PC-9 (cell line): ENCODE measurements at regions not wholly inside any gene's neighbourhood (a gene's known extent, or its start where the extent isn't known, plus 50 kb on each side); places are given as distances from the start of the nearest gene placed in this dataset.

Source experiments
- EZH2 ChIP-seq: fragments of 200-600 bp; sonication (generic); IDR thresholded peaks from 2 replicates; pipeline ENCODE4 v1.8.0; 2017; ENCODE audit warnings: antibody characterized with exemption, low read depth
- TF ChIP-seq, protein P1 (sequence below): fragments of 200-600 bp; sonication (generic); conservative IDR thresholded peaks from 2 replicates; pipeline ENCODE4 v1.6.1; 2017; ENCODE audit warnings: mixed run types, antibody characterized with exemption, mild to moderate bottlenecking, moderate library complexity

DNA sequence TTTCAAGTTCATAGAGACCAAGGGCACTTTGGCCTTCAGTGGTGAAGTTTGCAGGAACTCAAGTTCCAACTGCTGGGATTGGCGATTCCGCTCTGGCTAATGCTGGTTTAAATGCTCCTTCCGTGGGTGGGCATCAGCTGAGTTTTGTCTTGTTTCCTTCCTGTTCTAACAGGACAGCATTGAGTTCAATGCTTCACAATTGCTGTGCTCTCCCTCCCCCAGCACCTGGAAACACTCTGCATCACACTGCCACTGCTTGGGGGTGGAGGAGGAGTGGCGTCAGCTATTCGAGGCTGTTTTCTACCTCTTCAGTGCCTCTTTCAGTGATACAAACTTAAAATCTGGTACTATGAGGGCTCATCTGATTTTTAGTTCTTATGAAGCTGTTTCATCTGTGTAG, 634.9 kb downstream of the FSCB start:
- TF ChIP-seq, protein P1, sequence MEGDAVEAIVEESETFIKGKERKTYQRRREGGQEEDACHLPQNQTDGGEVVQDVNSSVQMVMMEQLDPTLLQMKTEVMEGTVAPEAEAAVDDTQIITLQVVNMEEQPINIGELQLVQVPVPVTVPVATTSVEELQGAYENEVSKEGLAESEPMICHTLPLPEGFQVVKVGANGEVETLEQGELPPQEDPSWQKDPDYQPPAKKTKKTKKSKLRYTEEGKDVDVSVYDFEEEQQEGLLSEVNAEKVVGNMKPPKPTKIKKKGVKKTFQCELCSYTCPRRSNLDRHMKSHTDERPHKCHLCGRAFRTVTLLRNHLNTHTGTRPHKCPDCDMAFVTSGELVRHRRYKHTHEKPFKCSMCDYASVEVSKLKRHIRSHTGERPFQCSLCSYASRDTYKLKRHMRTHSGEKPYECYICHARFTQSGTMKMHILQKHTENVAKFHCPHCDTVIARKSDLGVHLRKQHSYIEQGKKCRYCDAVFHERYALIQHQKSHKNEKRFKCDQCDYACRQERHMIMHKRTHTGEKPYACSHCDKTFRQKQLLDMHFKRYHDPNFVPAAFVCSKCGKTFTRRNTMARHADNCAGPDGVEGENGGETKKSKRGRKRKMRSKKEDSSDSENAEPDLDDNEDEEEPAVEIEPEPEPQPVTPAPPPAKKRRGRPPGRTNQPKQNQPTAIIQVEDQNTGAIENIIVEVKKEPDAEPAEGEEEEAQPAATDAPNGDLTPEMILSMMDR = no peak
- TF ChIP-seq EZH2 = no peak
